ENCODE measurements at regions not wholly inside any gene's neighbourhood (a gene's known extent, or its start where the extent isn't known, plus 50 kb on each side); places are given as distances from the start of the nearest gene placed in this dataset.

- no peak for TF ChIP-seq CTCF (IDR thresholded peaks at IDR 0.05)
- no peak for TF ChIP-seq POLR2AphosphoS5 (IDR thresholded peaks at IDR 0.05)
- TF ChIP-seq POLR2A (IDR thresholded peaks at IDR 0.05), result no peak
- TF ChIP-seq EP300 (IDR thresholded peaks at IDR 0.05), result no peak
Measured at GRCh38 chr18:25883091-25883490, 207.3 kb downstream of the SS18 start.
